Lower lobe of right lung (tissue), 2 donors: ENCODE measurements at regions not wholly inside any gene's neighbourhood (a gene's known extent, or its start where the extent isn't known, plus 50 kb on each side); places are given as distances from the start of the nearest gene placed in this dataset.

ENCODE experiments used
- ATAC-seq, 2 donors: fragments of 200-7000 bp; cut with Tn5 transposase; one replicate each; pipeline ENCODE4 v1.9.1; 2020 to 2022; ENCODE audit warnings: mild to moderate bottlenecking in 2 of 2, moderate library complexity in 2 of 2
- DNase-seq: peaks from one replicate; pipeline ENCODE4 v3.0.0-alpha.2; 2020
- H3K27ac ChIP-seq: fragments of 200-600 bp; one replicate; pipeline ENCODE4 v1.8.0; 2022
- H3K27me3 ChIP-seq: fragments of 200-600 bp; one replicate; pipeline ENCODE4 v1.8.0; 2022; ENCODE audit warnings: low read depth
- H3K36me3 ChIP-seq: fragments of 200-600 bp; one replicate; pipeline ENCODE4 v1.8.0; 2022; ENCODE audit warnings: mild to moderate bottlenecking
- H3K4me1 ChIP-seq: fragments of 200-600 bp; one replicate; pipeline ENCODE4 v1.8.0; 2022
- H3K4me3 ChIP-seq: fragments of 200-600 bp; one replicate; pipeline ENCODE4 v1.8.0; 2022; ENCODE audit warnings: mild to moderate bottlenecking
- H3K9me3 ChIP-seq: fragments of 200-600 bp; one replicate; pipeline ENCODE4 v1.8.0; 2022
- intact Hi-C: fragments of 100-400 bp; cut with DNase I; formaldehyde crosslinking; loops from one replicate; pipeline ENCODE4 v1.11.0; 2022
- TF ChIP-seq, protein P1 (sequence below): fragments of 200-600 bp; IDR thresholded peaks from one replicate; pipeline ENCODE4 v1.8.0; 2022; ENCODE audit warnings: antibody characterized with exemption, mild to moderate bottlenecking
- donor health status: DM: no; HTN: yes; CAD: no; lungs with severe emphysema.

DNA sequence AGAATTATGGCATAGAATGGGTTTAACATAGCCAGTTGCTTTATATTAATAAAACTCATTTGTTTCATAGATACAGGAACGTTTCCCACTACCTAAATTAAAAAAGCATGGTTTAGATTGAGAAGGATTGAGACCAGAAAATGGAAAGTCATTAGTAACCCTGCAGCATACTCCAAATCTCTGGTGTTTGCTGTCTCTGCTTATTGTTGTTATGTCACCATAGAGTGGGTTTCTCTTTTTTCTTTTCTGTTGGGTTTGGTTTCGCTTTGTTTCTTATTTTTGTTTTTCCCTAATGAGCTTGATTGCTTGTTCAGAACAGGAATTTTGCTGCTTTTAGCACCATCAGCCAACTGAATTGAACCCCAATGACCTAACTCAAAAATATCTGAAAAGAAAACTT lies 1034.8 kb downstream of the MAT2B start:
- no peaks in the 10 kb centered on the region for H3K36me3 ChIP-seq
- no peak overlapping the region for H3K4me3 ChIP-seq
- no peaks in the 10 kb centered on the region for H3K4me1 ChIP-seq
- no peak overlapping the region for H3K27ac ChIP-seq
- no peaks in the 10 kb centered on the region for H3K27me3 ChIP-seq
- no peaks in the 10 kb centered on the region for H3K9me3 ChIP-seq
- TF ChIP-seq, protein P1, sequence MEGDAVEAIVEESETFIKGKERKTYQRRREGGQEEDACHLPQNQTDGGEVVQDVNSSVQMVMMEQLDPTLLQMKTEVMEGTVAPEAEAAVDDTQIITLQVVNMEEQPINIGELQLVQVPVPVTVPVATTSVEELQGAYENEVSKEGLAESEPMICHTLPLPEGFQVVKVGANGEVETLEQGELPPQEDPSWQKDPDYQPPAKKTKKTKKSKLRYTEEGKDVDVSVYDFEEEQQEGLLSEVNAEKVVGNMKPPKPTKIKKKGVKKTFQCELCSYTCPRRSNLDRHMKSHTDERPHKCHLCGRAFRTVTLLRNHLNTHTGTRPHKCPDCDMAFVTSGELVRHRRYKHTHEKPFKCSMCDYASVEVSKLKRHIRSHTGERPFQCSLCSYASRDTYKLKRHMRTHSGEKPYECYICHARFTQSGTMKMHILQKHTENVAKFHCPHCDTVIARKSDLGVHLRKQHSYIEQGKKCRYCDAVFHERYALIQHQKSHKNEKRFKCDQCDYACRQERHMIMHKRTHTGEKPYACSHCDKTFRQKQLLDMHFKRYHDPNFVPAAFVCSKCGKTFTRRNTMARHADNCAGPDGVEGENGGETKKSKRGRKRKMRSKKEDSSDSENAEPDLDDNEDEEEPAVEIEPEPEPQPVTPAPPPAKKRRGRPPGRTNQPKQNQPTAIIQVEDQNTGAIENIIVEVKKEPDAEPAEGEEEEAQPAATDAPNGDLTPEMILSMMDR = no peak
- ATAC-seq (no peak), DNase-seq (no peak)
- intact Hi-C loops = no loop called here

DNA sequence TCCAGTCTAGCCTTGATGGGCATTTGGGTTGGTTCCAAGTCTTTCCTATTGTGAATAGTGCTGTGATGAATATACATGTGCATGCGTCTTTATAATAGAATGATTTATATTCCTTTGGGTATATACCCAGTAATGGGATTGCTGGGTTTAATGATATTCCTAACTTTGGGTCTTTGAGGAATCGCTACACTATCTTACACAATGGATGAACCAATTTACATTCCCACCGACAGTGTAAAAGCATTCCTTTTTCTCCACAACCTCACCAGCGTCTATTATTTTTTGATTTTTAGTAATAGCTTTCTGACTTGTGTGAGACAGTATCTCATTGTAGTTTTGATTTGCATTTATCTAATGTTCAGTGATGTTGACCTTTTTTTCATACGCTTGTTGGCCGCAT lies 1040.1 kb downstream of the MAT2B start:
- no peaks in the 10 kb centered on the region for H3K36me3 ChIP-seq
- DNase-seq = no peak
- H3K4me3 ChIP-seq = no peak overlapping the region
- ATAC-seq = no peak
- TF ChIP-seq, protein P1 = no peak
- no peak overlapping the region for H3K27ac ChIP-seq
- H3K9me3 ChIP-seq = no peaks in the 10 kb centered on the region
- H3K4me1 ChIP-seq = no peaks in the 10 kb centered on the region
- intact Hi-C loops = no loop called here
- H3K27me3 ChIP-seq = no peaks in the 10 kb centered on the region

GRCh38 chr5:164553851-164554250 lies 1048.4 kb downstream of the MAT2B start:
- TF ChIP-seq, protein P1 = no peak
- ATAC-seq = no peak
- Histone ChIP-seq H3K9me3 (no peaks in the 10 kb centered on the region), H3K36me3 (no peaks in the 10 kb centered on the region), H3K4me3 (no peak overlapping the region), H3K27ac (no peak overlapping the region), H3K27me3 (no peaks in the 10 kb centered on the region), H3K4me1 (no peaks in the 10 kb centered on the region)
- DNase-seq = no peak
- intact Hi-C loops = no loop called here

GRCh38 chr5:164555809-164556208 lies 1050.4 kb downstream of the MAT2B start:
- Histone ChIP-seq H3K27ac (no peak overlapping the region), H3K9me3 (no peaks in the 10 kb centered on the region), H3K36me3 (no peaks in the 10 kb centered on the region), H3K4me3 (no peak overlapping the region), H3K27me3 (no peaks in the 10 kb centered on the region), H3K4me1 (no peaks in the 10 kb centered on the region)
- intact Hi-C loops = no loop called here
- DNase-seq (no peak), ATAC-seq (no peak)
- TF ChIP-seq, protein P1 = no peak

DNA sequence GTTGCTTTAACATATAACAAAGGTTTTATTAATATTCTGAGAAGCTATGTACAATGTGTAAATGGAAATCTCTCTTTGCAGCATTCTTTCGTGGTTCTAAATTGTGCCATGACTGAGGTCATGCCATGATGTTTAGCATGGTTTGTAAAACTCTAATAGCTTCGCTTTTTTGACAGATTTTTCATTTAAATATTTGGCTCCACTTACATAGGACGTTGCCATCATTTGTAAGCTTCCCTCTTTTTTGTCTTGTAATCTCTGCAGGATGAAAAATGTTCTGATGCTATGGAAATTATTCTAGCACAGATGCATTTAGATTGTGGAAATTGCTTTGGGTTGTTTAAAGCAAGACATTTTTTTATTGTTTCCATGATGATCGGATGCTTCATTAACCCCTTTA lies 1054.8 kb downstream of the MAT2B start:
- DNase-seq (no peak), ATAC-seq (no peak)
- H3K27me3 ChIP-seq = no peaks in the 10 kb centered on the region
- no peak overlapping the region for H3K27ac ChIP-seq
- no peak overlapping the region for H3K4me3 ChIP-seq
- intact Hi-C loops = no loop called here
- TF ChIP-seq, protein P1 = no peak
- no peaks in the 10 kb centered on the region for H3K9me3 ChIP-seq
- no peaks in the 10 kb centered on the region for H3K36me3 ChIP-seq
- no peaks in the 10 kb centered on the region for H3K4me1 ChIP-seq
